Suppressor macrophage treated with lipopolysaccharide for 4 hours (primary cell): ENCODE measurements at regions not wholly inside any gene's neighbourhood (a gene's known extent, or its start where the extent isn't known, plus 50 kb on each side); places are given as distances from the start of the nearest gene placed in this dataset.

Source experiments
- DNase-seq: peaks from one replicate; pipeline ENCODE4 v3.0.0-alpha.2; 2020

DNA sequence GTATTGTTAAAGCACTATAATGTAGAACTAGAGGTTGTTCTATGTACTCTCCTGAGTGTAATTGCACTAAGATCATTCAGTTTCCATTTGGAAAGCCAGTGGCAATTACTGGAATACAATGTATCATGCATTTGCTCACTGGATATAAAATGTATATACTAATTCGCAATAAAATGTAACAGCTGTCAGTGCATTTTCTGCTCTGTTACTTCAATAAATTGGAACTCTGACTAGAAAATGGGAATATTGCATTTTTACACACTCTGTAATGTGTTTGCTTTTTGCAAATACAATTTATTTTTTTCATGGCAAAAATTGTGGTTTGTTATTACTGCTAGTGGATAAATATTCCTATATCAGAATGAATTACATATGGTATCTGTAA, 893.8 kb upstream of the POU3F3 start:
- DNase-seq: no peak

- no peak for DNase-seq
Measured at GRCh38 chr2:103960951-103961350, 893.0 kb upstream of the POU3F3 start.

GRCh38 chr2:103961862-103962261, 892.1 kb upstream of the POU3F3 start:
- no peak for DNase-seq

- DNase-seq: no peak
Measured at GRCh38 chr2:103962670-103963069, 891.2 kb upstream of the POU3F3 start.

DNA sequence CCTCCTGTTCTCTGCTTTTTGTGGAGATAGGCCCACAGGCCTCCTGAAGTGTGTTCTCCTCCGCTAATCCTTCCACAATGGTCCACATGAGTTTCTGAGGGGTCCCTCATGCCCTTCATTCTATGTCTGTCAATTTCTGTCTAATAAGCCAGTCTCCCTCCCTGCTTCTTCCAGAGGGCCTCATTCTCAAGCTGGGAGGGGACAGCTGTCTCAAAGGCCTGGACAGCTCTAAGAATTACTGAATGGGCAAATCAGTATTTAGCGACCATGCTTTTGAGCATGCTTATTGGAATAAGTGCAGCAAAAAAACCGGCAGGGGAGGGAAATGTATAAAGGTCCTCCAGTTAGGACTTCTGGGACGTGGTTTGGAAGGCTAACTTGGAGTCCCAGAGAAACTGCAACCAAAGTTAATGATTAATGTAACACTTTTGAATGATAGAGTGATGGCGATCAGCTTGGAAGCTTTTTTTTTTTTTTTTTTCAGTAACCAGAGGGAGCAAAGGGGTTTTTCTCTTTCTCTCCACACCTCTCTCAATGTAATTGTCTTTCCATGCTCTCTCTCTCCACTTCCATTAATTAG, 890.7 kb upstream of the POU3F3 start:
- no peak for DNase-seq

- DNase-seq: no peak
Measured at GRCh38 chr2:103977241-103977640, 876.7 kb upstream of the POU3F3 start.

DNA sequence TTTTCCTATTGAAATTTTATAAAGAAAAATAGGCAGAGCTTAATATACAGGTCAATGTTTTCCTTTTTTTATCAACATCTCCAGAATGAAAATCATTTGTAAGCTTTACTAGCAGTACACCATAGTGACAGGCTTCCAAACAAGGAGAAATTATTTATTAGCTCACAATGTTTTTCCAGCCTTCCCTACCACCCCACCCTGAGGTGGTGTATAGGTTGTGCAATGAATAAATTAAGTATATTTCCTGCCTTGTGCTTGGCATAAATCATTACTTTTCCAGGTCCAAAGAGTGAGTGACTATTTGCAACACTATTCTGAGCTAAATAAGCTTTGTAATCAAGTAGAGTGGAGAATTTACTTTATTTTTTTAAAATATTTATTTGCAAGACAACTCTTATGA, 876.2 kb upstream of the POU3F3 start:
- DNase-seq: no peak

- no peak for DNase-seq
Measured at GRCh38 chr2:103980401-103980800, 873.5 kb upstream of the POU3F3 start.

DNA sequence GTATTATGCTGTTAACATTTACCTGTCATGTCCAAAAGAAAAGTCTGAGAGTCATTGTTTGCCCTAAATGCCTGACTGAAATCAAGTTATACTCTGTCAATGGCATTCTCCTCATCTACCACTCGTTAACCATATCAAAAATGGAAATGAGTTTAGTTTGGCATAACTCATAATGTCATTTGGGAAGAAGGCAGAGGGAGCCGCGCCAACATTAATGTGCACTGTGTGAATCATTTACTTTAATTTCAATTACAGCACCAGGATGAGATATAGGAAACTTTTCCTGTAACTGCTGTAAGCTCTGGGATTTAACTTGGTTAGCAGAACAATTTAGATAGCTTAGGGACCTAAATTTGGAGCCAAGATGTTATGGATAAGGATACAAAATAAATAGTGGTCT, 871.2 kb upstream of the POU3F3 start:
- DNase-seq: no peak

- no peak for DNase-seq
Measured at GRCh38 chr2:103986001-103986400, 867.9 kb upstream of the POU3F3 start.

GRCh38 chr2:103991591-103991990, 862.3 kb upstream of the POU3F3 start:
- DNase-seq: no peak

DNA sequence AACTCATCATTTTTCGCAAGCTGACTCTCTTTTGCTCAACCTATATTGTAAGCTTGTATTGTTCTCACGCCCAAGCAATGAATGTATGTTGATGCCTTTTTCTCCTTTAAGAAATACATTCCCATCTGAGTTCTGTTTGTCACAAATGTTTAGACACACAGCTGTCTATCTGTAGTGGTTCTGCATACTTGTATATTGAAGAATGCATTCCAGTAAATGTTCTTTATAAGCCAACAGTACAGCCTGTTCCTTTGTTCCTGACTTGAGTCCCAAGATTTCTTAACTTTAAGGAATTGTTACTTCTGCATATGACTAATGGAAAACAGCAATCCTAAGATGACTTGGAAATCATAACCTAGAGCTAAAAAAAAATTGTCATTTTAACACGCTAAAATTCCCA, 849.1 kb upstream of the POU3F3 start:
- no peak for DNase-seq

GRCh38 chr2:104016801-104017200, 837.1 kb upstream of the POU3F3 start:
- DNase-seq: no peak

GRCh38 chr2:104023306-104023705, 830.6 kb upstream of the POU3F3 start:
- DNase-seq: no peak

DNA sequence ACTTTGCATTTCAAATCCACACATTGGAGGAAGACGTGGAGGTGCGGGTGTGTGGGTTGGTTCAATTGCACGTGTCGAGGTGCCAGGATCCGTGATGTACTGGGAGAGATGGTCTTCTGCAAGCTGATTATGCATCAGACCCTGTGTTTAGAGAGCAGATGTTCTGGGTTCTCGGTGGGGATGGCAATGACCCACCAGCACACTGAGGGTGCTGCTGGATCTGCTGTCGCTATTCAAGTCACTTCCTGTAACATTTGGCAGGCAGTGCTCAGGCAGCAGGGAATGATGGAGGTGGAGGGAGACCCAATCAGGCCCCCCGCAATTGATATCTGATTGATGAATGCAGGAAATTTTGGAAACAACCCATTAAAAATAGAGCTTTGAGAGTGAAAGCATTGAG, 830.1 kb upstream of the POU3F3 start:
- DNase-seq: no peak

DNA sequence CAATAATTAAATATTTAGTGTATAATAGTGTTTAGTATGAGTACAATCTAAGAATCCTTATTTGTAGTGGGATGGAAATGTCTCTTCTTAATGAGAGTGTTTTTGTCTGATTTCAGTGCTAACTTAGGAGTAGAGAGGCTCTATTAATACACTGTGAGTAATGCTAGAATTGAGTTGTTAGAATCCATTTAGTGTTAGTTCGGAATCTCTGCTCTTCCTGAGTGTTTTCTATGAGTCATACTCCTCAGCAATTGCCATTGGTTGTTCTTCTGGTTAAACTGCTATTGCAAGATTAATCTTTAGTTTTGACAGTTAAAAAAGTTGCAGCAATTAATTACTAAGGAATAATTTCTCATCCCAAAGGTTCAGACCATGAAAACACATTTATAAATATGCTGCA, 828.6 kb upstream of the POU3F3 start:
- no peak for DNase-seq

DNA sequence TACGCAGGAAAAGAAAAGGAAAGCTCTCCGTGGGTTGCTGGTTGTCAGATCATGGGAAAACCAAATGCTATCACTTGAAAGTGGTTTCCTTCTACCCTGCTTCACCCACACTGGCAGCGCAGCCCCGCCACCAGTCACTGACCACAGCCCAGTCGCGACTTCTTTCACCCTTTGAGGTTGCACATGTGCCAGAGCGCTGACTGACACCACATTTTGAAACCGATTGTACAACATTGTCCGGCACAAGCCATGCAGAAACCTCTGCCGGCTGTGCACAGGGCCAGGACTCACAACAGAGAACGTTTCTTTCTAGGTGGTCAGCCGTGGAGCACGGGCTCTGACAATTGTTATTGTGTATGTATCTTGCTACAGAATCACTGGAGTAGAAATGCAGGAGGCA, 827.2 kb upstream of the POU3F3 start:
- DNase-seq: no peak

DNA sequence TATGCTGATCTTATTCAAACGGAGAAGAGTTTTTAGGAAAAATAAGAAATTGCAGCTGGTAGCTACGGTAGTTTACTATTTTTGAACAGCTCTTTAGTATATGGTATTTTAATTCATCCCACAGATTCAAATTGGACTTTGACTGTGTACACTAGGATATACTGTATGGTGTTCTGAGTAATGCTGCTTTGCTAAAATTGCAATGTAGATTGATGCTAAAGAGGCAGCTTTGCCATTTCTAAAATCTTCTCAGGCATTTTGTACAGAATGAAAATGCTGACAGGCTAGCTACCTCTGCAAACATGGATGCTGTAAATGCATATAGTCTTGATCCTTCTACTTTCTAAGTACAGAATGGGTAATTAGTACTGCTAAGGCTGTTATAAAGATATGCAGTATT, 826.6 kb upstream of the POU3F3 start:
- no peak for DNase-seq

DNA sequence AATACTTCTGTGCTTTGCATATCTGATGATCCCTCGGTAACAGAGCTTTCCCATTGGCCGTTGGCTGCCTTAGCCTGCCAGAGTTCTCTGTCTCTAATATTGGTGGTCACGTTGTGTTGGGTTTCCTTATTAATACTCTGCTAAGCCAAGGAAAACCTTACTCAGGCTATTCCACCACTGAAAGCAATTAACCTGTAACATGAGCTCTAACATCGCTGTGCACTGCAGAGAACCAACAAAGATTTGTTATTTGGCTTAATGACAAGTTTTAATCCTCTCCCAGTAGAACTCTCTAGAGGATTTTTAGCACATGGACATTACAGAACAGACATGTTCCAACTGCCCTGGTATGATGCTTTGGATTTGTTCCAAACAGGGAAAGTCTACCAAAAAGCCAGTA, 825.9 kb upstream of the POU3F3 start:
- DNase-seq: no peak

- no peak for DNase-seq
Measured at GRCh38 chr2:104033399-104033798, 820.5 kb upstream of the POU3F3 start.

DNA sequence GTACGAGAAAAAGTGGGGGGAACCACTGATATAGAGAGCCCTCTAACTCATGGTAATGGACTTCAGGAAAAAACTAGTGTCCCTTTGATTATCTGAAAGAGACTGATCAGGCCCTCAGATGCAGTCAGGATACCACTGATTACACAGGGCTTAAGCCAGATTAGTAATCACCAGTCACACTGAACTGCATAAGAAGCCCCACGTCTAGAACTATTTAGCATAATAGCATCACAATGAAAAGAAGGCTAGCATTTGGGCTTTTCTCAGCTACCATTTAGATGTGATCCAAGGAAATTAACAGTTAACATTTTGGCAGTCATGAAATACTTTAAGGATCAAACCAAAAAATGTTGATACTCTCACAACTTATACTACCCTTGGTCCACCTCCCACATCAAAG, 813.1 kb upstream of the POU3F3 start:
- DNase-seq: no peak

DNA sequence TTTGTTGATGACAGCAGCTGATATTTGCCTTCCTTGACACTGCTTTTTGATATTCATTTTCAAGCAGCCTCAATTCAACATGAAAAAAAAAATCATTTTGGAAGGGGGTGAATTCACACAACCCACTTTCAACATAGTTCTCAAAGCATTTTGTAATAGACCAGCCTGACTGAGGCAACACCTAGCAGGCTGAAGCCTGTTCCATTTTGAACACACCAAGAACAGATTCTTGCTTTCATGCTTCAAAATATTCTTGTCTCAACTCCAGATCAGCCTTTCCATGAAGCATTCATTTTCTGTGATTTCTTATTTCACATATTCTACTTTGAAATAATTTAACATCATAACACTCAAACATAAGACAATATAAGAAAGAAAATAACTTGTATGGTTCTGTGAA, 812.6 kb upstream of the POU3F3 start:
- DNase-seq: no peak

GRCh38 chr2:104043864-104044263, 810.1 kb upstream of the POU3F3 start:
- DNase-seq: no peak

DNA sequence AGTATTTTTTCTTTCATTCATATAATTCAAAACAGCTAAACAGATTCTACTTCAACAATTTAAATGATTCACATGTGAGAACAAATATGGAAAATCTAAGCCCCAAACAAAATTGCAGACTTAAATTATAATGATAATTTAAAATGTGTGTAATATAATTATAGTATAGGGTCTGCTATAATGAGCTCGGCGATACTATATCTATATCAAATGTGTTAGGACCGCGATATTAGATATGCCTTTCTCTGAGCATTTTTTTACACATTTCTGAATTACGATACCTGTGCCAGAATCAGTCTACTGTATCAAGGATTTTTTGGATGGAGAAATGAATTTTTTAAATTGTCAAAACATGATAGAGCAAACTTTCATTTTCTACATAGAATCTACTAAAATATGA, 808.8 kb upstream of the POU3F3 start:
- no peak for DNase-seq

DNA sequence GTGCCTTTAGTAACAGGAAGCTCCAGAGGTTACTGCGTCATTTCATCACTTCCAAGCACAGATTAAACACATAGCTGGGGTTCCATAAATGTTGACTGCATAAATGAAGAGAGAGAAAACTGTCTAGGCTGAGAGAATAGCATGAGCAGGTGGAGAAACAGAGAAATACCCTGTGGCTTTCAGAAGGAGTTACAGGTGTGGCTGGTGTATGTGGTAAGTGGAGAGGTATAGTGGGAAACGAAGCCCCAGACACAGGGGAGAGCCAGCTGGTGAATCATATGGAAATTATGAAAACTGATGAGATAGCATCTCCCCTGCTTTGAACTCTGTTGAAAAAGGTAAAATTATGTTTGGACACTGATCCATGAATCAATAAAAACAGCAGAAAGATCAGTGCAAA, 807.4 kb upstream of the POU3F3 start:
- no peak for DNase-seq

- DNase-seq: no peak
Measured at GRCh38 chr2:104047516-104047915, 806.4 kb upstream of the POU3F3 start.
